GM19025 (cell line): ENCODE measurements at regions not wholly inside any gene's neighbourhood (a gene's known extent, or its start where the extent isn't known, plus 50 kb on each side); places are given as distances from the start of the nearest gene placed in this dataset.

Experiments used
- ATAC-seq: cut with Tn5 transposase; IDR thresholded peaks from one replicate; pipeline ENCODE4 v1.9.1; 2021; ENCODE audit warnings: mild to moderate bottlenecking, low read depth, moderate library complexity; ENCODE audit not compliant: unreplicated experiment

DNA sequence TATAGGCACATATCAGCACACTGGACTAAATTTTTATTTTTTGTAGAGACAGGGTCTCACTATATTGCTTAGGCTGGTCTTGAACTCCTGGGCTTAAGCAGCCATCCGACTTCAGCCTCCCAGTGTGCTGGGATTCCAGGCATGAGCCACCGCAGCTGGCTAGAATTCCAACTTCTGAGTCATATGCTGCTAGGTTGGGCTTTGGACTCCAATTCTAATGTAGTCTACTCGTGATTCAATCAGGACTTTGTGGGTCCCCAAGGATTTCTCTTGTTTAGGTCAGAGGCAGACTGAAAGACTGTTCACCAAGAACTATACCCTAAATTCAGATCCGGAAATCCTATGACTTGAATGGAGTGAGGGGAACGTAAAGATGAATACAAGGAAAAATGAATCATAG is 68.2 kb upstream of the CHD1 start:
- ATAC-seq = no peak

DNA sequence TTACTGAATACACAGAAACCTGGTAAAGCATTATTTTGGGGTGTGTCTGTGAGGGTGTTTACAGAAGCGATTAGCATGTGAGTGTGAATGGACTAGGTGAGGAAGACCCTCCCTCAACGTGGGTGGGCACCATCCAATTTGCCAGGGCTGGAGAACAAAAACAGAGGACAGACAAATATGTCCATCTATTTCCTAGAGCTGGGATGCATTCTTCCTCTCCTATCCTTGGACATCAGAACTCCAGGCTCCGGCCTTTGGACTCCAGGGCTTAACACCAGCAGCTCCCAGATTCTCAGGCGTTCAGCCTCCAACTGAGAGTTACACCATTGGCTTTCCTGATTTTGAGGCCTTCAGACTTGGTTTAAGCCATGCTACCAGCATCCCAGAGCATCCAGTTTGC is 65.8 kb upstream of the CHD1 start:
- ATAC-seq = no peak

DNA sequence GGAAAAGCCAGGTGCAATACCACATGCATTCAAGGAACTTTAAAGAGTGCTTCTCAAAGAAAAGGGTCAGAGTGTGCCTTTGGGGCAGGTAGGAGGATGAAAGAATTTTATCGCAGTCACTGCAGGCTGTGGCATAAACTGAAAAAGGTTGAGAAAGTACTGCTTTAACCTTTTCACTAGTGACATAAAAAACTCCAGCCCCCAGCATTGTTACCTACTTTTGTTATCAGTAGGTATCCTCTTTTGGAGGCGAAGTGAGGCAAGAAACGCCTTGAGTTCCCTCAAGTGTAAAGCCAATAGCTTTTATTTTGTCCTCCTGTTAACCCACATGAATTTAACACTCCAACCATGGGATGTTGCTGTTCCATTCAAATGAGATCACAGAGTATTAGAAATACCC is 64.7 kb upstream of the CHD1 start:
- ATAC-seq = no peak

DNA sequence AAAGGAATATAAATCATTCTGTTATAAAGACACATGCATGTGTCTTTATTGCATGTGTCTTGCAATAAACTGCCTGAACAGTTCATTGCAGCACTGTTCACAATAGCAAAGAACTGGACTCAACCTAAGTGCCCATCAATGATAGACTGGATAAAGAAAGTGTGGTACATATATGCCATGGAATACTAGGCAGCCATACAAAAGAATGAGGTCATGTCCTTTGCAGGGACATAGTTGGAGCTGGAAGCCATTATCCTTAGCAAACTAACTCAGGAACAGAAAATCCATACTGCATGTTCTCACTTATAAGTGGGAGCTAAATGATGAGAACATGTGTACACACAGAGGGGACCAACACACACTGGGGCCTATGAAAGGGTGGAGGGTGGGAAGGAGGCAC is 63.7 kb upstream of the CHD1 start:
- no peak for ATAC-seq

DNA sequence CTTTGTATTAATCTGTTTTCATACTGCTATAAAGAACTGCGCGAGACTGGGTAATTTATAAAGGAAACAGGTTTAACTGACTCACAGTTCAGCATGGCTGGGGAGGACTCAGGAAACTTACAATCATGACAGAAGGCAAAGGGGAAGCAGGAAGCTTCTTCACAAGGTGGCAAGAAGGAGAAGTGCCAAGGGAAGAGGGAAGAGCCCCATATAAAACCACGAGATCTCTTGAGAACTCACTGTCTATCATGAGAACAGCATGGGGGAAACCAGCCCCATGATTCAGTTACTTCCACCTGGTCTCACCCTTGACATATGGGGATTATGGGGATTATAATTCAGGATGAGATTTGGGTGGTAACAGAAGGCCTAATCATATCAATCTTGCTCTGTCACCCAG is 60.9 kb upstream of the CHD1 start:
- no peak for ATAC-seq

DNA sequence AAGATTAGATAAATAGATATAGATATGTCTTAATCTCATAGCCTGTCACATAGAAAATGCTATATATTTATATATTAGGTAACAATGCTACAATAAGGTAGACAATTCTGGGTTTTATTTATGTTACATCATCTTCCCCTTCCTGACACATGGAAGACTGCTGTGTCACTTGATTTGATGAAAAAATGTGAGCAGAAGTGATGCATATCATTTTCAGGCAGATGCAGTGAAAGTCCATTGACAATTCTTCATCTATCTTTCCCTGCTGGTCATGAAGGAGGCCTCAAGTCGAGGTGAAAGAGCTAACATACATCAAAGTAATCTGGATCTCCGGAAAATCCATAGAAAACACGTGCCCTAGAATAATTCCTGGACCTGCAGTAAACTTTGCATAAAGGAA is 57.8 kb upstream of the CHD1 start:
- no peak for ATAC-seq

DNA sequence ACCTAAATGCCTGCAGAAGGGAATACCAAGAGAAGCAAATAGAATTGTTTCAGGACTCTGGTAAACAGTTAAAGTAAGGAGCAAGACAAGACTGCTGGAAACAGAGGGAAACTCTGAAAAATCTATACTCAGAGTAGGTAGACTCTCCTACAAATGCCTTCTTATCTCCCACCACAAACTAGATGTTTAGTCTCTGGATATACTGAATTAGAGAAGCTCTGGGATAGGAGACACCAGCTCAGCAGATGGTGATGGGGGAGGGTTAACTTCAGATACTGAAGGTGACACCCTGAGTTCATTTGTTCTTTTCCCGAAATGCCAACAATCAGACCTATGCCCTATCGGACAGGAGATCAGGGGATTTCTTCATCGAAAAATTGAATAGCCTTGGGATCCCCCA is 54.1 kb upstream of the CHD1 start:
- no peak for ATAC-seq
